MM.1S (cell line): ENCODE measurements at regions not wholly inside any gene's neighbourhood (a gene's known extent, or its start where the extent isn't known, plus 50 kb on each side); places are given as distances from the start of the nearest gene placed in this dataset.
"Not testable (repeated sequence)": the region's sequence is repeated elsewhere in the genome, so short reads cannot be mapped to it uniquely, and the experiment has no call there.

Experiments used
- EZH2phosphoT487 ChIP-seq: fragments of 300-600 bp; sonication (generic); IDR thresholded peaks from 2 replicates; pipeline ENCODE4 v1.6.1; 2018; ENCODE audit warnings: antibody characterized with exemption, low read length
- TF ChIP-seq, protein P1 (sequence below): fragments of 300-600 bp; sonication (generic); IDR thresholded peaks from 2 replicates; pipeline ENCODE4 v1.5.1; 2016; ENCODE audit warnings: antibody characterized with exemption, low read length, mixed read lengths

DNA sequence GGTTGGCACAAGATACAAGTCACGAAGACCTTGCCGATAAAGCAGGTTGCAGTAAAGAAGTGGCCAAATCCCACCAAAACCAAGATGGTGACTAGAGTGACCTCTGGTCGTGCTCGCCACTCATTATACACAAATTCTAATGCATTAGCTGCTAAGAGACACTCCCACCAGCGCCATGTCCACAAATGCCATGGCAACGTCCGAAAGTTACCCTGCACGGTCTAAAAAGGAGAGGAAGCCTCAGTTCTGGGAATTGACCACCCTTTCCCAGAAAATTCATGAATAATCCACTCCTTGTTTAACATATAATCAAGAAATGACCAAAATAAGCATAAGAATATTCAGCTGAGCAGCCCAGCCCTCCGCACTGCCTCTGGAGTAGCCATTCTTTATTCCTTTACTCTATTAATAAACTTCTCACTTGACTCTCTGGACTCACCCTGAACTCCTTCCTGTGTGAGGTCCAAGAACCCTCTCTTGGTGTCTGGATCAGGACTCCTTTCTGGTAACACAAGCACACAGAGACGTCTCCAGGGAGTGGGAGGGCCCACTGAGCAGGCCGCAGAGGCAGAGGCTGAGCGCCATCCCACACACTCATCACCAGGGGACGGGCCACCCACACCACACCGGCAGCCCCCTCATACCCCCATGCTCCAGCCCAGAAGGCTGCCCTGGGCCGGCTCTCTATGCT is 5431.8 kb upstream of the TPTE start:
- TF ChIP-seq, protein P1, sequence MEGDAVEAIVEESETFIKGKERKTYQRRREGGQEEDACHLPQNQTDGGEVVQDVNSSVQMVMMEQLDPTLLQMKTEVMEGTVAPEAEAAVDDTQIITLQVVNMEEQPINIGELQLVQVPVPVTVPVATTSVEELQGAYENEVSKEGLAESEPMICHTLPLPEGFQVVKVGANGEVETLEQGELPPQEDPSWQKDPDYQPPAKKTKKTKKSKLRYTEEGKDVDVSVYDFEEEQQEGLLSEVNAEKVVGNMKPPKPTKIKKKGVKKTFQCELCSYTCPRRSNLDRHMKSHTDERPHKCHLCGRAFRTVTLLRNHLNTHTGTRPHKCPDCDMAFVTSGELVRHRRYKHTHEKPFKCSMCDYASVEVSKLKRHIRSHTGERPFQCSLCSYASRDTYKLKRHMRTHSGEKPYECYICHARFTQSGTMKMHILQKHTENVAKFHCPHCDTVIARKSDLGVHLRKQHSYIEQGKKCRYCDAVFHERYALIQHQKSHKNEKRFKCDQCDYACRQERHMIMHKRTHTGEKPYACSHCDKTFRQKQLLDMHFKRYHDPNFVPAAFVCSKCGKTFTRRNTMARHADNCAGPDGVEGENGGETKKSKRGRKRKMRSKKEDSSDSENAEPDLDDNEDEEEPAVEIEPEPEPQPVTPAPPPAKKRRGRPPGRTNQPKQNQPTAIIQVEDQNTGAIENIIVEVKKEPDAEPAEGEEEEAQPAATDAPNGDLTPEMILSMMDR, result not testable (repeated sequence)
- not testable (repeated sequence) for TF ChIP-seq EZH2phosphoT487
